GM19455 (cell line): ENCODE measurements at regions not wholly inside any gene's neighbourhood (a gene's known extent, or its start where the extent isn't known, plus 50 kb on each side); places are given as distances from the start of the nearest gene placed in this dataset.
"Not testable (repeated sequence)": the region's sequence is repeated elsewhere in the genome, so short reads cannot be mapped to it uniquely, and the experiment has no call there.

Experiments
- ATAC-seq: cut with Tn5 transposase; IDR thresholded peaks from one replicate; pipeline ENCODE4 v1.9.1; 2021; ENCODE audit not compliant: unreplicated experiment

- no peak for ATAC-seq
These were observed 57.7 kb downstream of the SOX3 start for GRCh38 chrX:140447150-140447549.

DNA sequence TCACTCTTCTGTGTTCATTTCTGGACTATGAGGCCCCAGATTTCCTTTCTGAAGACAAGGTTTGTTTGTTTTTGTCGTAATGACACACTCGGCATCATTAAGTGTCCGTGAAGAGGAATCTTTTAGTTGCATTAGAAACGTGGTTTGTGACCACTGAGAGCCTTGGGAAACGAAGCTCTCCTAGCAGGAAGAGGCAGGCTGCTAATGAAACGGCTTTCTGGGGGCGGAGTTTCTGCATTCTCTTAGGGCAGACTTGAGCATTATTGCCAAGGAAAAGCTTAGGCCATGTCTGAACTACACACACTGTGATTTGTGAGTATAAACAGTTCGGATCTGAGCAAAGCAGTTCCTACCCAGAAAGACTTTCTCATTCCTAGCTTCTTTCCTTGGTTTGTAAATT, 64.0 kb downstream of the SOX3 start:
- ATAC-seq = no peak

- ATAC-seq = no peak
These were observed 65.4 kb downstream of the SOX3 start for GRCh38 chrX:140439476-140439875.

DNA sequence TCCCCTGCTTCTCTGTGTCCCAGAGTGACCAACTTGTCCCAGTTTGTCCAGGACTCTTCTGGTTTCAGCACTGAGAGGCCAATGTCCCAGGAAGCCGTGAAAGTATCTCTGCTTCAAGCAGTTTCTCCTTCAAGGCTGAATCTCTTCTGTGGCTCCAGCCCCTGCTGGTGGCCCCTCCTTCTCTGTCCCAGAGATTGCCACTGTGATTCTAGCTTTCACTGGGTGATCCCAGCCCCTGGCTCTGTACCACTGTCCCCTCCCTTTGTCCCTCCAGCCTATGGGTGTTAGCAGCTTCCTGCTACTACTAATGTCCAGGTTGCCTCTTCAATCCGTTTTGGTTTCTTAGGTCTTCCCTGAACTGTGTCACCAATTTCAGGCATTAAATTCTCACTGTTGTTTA, 70.5 kb downstream of the SOX3 start:
- ATAC-seq = no peak

DNA sequence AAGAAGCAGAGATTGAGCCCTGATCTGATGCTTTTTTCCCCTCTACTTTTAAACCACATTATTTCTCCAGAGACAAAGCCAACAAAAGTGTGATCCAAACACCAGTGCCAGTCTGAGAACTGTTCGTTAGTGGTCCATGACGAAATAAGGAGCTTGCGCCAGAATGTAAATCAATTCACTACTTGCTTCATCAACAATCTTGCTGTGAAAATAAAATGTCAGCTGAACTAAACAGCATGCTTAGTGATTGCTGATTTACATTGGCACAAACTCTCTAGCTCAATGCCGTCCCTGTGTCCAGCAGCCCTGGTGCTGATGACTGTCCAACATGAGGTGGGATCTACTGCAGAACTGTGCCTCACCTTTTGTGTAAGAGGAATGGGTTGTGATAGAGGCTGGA, 71.3 kb downstream of the SOX3 start:
- ATAC-seq = no peak

DNA sequence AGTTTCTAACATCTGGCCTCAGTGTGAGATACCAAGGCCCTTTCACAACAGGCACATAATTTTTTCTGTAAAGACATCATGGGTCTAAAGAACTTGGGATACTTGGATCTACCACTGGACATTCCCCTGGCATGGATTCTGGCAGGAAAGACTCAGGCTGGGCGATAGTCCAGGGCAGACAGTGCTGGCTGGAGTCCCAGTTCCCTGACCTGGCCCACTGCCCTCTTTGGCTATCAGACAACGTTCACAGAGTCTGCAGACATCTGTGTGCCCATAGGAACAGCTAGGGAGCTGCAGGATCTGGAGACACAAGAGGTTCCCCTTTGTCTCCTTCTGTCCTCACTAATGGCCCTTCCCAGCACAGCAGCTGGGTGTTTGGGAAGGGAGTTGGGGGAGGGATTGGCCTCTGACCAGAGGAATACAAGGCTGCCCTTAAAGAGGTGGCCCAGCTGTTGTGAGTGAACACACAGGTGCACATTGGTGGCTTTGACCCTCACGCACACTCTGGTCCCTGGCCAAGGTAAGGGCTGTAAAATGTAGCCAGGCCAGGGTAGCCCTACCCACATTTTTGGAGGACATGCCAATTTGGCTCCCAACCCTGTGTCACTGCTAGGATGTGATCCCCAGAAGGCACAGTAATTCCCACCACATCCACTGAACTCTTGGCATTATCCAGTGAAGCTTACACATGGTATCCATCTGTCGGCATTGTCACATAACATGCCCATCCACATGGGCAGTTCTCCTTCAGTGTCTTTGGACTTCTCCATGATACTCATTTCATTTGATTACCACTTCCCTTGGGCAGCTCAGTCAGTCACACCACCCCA, 72.3 kb downstream of the SOX3 start:
- no peak for ATAC-seq

DNA sequence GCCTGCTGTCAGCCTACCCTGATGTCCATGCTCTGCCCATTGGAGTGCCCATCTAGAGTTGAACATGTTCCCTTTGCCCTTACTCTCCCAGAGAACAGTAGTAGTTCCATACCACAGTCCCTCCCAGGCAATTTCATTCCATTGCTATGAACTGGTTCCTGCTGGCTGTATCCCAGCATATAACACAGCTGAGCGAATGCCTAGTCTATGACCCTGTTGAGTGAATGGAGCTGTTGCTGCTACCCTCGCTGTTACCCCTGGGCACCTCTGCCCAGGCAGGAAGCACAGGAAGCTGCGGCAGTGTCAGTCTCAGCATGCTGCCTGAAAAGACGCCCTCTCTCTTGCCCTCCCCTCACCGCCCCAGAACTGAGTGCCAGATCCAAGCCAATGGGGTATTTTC, 73.3 kb downstream of the SOX3 start:
- no peak for ATAC-seq

GRCh38 chrX:140425712-140426395, 79.0 kb downstream of the SOX3 start:
- ATAC-seq = no peak

DNA sequence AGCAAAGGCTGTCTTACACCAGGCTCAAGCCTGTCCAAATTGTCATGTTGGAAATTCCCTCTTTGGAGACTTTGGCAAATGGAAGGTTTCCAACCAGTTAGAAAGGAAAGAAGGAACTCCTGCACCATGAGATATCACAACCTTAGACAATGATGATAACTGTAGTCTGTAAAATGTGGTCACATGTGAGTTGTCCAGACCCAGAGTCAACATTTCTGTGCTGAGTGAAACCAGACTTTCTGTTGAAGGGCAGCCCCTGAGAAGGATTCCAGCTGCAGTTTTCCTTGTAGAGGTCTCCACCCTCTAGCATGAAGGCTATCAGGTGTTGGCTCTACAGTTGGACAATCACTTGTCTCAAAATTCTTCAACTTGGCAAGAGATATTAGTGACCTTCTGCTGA, 82.4 kb downstream of the SOX3 start:
- no peak for ATAC-seq

DNA sequence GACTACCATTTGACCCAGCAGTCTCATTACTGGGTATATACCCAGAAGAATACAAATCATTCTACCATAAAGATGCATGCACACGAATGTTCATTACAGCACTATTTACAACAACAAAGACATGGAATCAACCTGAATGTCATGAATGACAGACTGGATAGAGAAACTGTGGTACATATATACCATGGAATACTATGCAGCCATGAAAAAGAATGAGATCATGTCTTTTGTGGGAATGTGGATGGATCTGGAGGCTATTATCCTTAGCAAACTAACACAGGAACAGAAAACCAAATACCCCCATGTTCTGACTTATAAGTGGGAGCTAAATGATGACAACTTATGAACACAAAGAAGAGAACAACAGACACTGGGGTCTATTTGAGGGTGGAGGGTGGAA, 102.7 kb downstream of the SOX3 start:
- ATAC-seq = not testable (repeated sequence)

DNA sequence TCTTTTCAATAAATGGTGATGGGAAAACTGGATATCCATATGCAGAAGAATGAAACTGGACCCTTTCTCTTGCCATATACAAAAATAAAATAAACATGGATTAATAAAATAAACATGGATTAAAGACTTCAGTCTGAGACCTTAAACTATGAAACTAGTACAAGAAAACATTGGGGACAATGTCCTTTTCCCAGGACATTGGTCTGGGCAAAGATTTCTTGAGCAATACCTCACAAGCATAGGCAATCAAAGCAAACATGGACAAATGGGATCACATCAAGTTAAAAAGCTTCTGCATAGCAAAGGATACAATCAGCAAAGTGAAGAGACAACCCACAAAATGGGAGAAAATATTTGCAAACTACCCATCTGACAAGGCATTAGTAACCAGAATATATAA, 108.5 kb downstream of the SOX3 start:
- ATAC-seq = not testable (repeated sequence)

GRCh38 chrX:140393507-140393906, 111.4 kb downstream of the SOX3 start:
- ATAC-seq = no peak

GRCh38 chrX:140391313-140391712, 113.6 kb downstream of the SOX3 start:
- no peak for ATAC-seq

DNA sequence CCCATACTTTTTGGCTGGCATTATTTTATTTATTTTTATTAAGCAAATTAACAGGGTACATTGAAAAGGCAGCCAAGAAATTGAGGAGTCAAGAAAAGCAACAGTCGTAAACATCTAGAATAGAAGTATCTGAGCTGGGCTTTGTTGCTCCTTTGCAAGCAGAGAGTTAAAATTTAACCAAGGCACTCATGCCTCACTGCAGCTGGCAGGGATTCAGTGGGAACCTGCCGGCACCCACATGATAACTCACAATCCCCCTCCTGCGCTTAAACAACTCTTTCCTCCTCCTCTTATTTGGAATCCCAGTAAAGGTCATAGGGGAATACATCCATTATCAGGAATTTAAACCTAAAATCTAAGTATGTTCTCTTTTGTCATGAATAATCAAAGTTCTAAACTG, 115.5 kb downstream of the SOX3 start:
- ATAC-seq = no peak

- no peak for ATAC-seq
These were observed 142.0 kb downstream of the SOX3 start for GRCh38 chrX:140362861-140363260.

- ATAC-seq = no peak
These were observed 143.9 kb downstream of the SOX3 start for GRCh38 chrX:140360924-140361323.

DNA sequence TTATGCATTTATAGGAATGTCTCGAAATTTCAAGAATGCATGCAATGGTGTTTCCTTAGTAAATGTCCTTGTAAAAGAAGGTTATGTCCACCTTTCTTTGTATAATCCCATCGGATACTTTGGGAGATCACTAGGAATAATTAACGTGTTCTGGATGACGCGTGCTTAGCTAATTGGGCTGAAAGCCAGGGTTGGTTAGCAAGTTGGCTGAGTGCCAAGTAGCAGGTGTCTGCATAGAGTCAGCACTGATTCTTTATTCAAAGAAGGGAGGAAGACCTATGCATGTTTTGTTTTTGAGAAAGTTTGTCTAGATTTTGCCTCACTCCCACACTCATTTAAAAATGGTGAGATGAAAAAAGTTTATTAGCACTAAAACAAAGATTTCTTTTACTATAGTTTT, 144.6 kb downstream of the SOX3 start:
- ATAC-seq = no peak

GRCh38 chrX:140355922-140356321, 148.9 kb downstream of the SOX3 start:
- no peak for ATAC-seq

DNA sequence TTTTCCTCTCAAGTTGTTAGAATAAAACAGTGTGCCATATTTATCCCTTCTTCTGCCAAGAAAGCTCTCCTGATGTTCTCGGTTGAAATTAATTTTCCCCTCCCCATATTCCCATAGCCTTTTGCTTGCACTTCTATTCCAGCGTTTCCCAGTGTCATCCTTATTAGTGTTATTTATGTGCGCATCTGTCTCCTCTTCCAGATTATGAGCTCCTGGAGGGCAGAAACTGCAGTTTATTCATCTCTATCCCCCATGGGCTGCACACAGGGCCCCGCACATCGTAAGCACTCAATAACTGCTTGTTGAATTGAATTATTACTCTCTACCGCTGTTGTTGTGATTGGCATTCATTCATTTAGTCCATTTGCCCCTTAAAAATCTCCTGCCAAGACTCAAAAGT, 149.4 kb downstream of the SOX3 start:
- no peak for ATAC-seq

- ATAC-seq = no peak
These were observed 150.3 kb downstream of the SOX3 start for GRCh38 chrX:140354431-140355120.

- no peak for ATAC-seq
These were observed 158.1 kb downstream of the SOX3 start for GRCh38 chrX:140346729-140347128.
